Suprapubic skin (tissue), 4 donors: ENCODE measurements at regions not wholly inside any gene's neighbourhood (a gene's known extent, or its start where the extent isn't known, plus 50 kb on each side); places are given as distances from the start of the nearest gene placed in this dataset.

Experiments
- DNase-seq, 2 donors: peaks; one replicate each; pipeline ENCODE4 v3.0.0-alpha.2; 2019; ENCODE audit warnings: low spot score in 2 of 2
- H3K27ac ChIP-seq: fragments of 200-600 bp; sonication (generic); one replicate; pipeline ENCODE4 v1.5.1; 2019
- H3K27me3 ChIP-seq: fragments of 200-600 bp; sonication (generic); one replicate; pipeline ENCODE4 v1.5.1; 2019
- H3K36me3 ChIP-seq: fragments of 200-600 bp; sonication (generic); one replicate; pipeline ENCODE4 v1.5.1; 2019
- H3K4me1 ChIP-seq: fragments of 200-600 bp; sonication (generic); one replicate; pipeline ENCODE4 v1.5.1; 2019
- H3K4me3 ChIP-seq: fragments of 200-600 bp; sonication (generic); one replicate; pipeline ENCODE4 v1.5.1; 2019; ENCODE audit warnings: mild to moderate bottlenecking
- H3K9me3 ChIP-seq: fragments of 200-600 bp; sonication (generic); one replicate; pipeline ENCODE4 v1.5.1; 2019
- EP300 ChIP-seq: sonication (generic); formaldehyde crosslinking; IDR thresholded peaks from one replicate; pipeline ENCODE4 v1.6.1; 2017; ENCODE audit warnings: antibody characterized with exemption
- POLR2A ChIP-seq, 2 donors: fragments of 450-650 bp; IDR thresholded peaks; one replicate each; pipeline ENCODE4 v1.6.1; 2017; ENCODE audit warnings: antibody characterized with exemption in 2 of 2, mild to moderate bottlenecking in 2 of 2, moderate library complexity in 2 of 2
- POLR2AphosphoS5 ChIP-seq, 3 donors: sonication (generic); formaldehyde crosslinking; IDR thresholded peaks; one replicate each; pipeline ENCODE4 v1.6.1; 2017; ENCODE audit warnings: antibody characterized with exemption in 3 of 3
- WGBS: methylation state at CpG from one replicate; pipeline ENCODE4 v1.1.5; 2018; 5-methylcytosine and 5-hydroxymethylcytosine counted together
- TF ChIP-seq, protein P1 (sequence below), 2 donors: fragments of 200-600 bp in 1 of 2; fragments of 450-650 bp in 1 of 2; sonication (generic) in 1 of 2; IDR thresholded peaks; one replicate each; pipeline ENCODE4 v1.5.1; 2016 to 2019; ENCODE audit warnings: antibody characterized with exemption in 2 of 2, mild to moderate bottlenecking in 1 of 2, moderate library complexity in 1 of 2

DNA sequence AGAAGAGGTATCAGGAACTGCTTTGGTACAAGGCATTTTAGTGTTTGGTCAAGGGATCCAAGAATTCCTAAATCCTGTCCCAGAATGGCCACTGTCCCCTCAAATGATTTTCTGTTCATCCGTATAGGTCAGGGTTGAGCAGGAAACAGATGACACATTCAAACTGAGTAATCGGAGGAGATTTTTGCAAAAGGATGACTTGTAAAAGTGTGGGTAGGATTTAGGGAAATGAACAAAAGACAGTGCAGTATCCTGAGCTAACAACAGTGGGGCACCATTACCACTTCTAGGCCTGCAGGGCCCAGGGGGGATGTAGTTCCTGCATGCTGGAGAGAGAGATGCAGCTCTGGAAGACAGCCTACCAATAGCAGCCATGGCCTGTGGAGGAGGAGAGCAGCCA, 290.1 kb downstream of the ZSWIM6 start:
- WGBS = 88% methylated on average over 2 of the region's 2 CpGs
- Histone ChIP-seq H3K27me3 (no peaks in the 10 kb centered on the region), H3K4me1 (peaks cover 36% of the 10 kb centered on the region), H3K36me3 (no peaks in the 10 kb centered on the region), H3K9me3 (no peaks in the 10 kb centered on the region), H3K27ac (no peak overlapping the region), H3K4me3 (no peak overlapping the region)
- TF ChIP-seq EP300 (no peak), POLR2A (IDR thresholded peaks at IDR 0.05) (no peak), POLR2AphosphoS5 (IDR thresholded peaks at IDR 0.05) (no peak)
- TF ChIP-seq, protein P1, sequence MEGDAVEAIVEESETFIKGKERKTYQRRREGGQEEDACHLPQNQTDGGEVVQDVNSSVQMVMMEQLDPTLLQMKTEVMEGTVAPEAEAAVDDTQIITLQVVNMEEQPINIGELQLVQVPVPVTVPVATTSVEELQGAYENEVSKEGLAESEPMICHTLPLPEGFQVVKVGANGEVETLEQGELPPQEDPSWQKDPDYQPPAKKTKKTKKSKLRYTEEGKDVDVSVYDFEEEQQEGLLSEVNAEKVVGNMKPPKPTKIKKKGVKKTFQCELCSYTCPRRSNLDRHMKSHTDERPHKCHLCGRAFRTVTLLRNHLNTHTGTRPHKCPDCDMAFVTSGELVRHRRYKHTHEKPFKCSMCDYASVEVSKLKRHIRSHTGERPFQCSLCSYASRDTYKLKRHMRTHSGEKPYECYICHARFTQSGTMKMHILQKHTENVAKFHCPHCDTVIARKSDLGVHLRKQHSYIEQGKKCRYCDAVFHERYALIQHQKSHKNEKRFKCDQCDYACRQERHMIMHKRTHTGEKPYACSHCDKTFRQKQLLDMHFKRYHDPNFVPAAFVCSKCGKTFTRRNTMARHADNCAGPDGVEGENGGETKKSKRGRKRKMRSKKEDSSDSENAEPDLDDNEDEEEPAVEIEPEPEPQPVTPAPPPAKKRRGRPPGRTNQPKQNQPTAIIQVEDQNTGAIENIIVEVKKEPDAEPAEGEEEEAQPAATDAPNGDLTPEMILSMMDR (IDR thresholded peaks at IDR 0.05) = no peak
- DNase-seq = no peak

DNA sequence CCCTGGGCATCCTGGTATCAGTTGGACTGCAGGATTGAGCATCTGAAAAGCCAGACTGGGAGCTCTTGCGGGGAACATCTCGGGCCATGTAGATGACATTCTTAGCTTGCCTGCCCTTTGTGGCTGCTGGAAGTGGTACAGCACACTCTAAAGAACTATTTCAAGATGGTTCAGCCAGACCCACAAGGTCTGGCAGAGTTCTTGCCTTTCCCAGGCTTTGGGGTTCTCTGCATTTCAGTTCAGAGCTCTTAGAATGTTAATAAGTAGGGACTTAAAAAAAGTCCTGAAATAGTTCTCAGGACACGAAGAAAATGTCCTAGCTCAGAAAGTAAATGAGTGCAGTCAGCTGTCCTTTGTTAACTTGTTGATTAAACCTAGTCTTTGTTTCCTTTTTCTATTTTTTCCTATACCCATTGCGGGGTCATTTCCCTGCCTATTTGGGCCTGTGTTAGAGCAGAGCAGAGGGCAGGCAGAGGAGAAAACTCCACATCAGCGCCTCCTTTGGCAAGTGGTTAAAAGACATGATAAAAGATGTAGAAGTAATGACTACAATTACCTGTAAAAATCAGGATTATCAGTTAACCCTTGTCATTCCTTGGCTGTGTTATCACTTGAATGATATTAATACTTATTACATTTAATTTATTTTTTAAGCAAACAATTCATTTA, 291.5 kb downstream of the ZSWIM6 start:
- H3K9me3 ChIP-seq = no peaks in the 10 kb centered on the region
- no peak for TF ChIP-seq POLR2AphosphoS5 (IDR thresholded peaks at IDR 0.05)
- TF ChIP-seq, protein P1 (IDR thresholded peaks at IDR 0.05) = no peak
- TF ChIP-seq EP300 = no peak
- TF ChIP-seq POLR2A (IDR thresholded peaks at IDR 0.05) = no peak
- H3K4me1 ChIP-seq = peaks cover 36% of the 10 kb centered on the region
- H3K4me3 ChIP-seq = no peak overlapping the region
- no peaks in the 10 kb centered on the region for H3K36me3 ChIP-seq
- H3K27me3 ChIP-seq = no peaks in the 10 kb centered on the region
- no peak for DNase-seq
- 67% methylated on average over 5 of the region's 5 CpGs for WGBS
- H3K27ac ChIP-seq = no peak overlapping the region

DNA sequence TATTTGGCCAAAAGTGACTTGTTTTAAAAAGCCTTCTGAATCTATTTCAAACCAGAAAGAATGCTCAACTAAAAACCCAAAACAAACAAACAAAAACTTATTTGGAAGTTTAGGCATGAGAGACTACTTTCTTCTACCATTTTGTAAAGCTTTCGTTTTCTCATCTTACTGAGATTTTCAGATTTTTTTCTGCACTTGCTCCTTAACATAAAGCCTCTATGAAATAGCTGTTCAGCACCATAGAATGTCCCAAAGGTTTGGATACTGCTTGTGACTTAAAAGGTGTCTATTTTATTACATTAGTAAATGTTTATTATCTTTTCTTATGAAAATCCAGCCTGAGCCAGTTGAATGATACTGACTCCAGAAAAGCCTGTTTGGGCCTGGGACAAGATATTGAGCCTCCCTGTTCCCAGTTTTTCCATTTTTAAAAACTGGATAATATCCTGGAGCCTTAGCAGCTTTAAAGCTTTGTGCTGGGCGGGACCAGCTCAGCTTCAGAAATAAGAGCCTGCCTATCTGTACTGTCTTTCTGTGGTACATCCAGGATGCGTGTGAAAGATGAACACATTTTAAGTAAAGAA, 292.6 kb downstream of the ZSWIM6 start:
- Histone ChIP-seq H3K9me3 (no peaks in the 10 kb centered on the region), H3K4me1 (peaks cover 36% of the 10 kb centered on the region), H3K4me3 (no peak overlapping the region), H3K27me3 (no peaks in the 10 kb centered on the region), H3K36me3 (no peaks in the 10 kb centered on the region), H3K27ac (peak overlapping the region; percentile 75)
- DNase-seq = no peak
- WGBS = 81% methylated on average over 3 of the region's 3 CpGs
- no peak for TF ChIP-seq POLR2AphosphoS5 (IDR thresholded peaks at IDR 0.05)
- TF ChIP-seq POLR2A (IDR thresholded peaks at IDR 0.05) = no peak
- TF ChIP-seq EP300 = no peak
- TF ChIP-seq, protein P1 (IDR thresholded peaks at IDR 0.05) = no peak

DNA sequence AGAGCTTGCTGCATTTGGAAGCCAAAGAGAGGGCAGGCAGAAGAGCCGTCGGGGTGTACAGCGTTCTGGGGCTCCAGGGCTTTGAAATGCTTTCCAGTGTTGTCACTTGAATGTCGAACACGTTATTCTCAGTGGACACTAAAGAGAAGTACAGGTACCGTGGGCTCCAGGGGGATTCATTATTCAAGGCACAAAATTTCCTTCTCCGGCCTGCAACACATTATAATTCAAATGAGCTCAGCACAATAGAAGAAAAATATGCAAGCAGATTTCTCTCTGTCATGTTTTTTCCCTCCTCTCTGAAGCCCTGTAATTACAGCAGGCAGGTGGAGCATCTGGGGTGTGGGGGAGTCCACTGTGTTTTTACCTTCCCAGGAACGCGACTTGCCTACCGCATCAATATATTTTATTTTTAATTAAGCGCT, 293.1 kb downstream of the ZSWIM6 start:
- Histone ChIP-seq H3K4me3 (peak overlapping the region; percentile 74), H3K27me3 (no peaks in the 10 kb centered on the region), H3K36me3 (no peaks in the 10 kb centered on the region), H3K9me3 (no peaks in the 10 kb centered on the region), H3K27ac (peak overlapping the region; percentile 75), H3K4me1 (peaks cover 36% of the 10 kb centered on the region)
- DNase-seq = no peak
- no peak for TF ChIP-seq POLR2A (IDR thresholded peaks at IDR 0.05)
- TF ChIP-seq POLR2AphosphoS5 (IDR thresholded peaks at IDR 0.05) = no peak
- no peak for TF ChIP-seq EP300
- TF ChIP-seq, protein P1 (IDR thresholded peaks at IDR 0.05) = no peak
- WGBS = 43% methylated on average over 11 of the region's 11 CpGs
